Liver (tissue), 3 donors: ENCODE measurements at regions not wholly inside any gene's neighbourhood (a gene's known extent, or its start where the extent isn't known, plus 50 kb on each side); places are given as distances from the start of the nearest gene placed in this dataset.

Experiments used
- FOXA1 ChIP-seq: IDR thresholded peaks from 2 replicates; pipeline ENCODE4 v1.6.1; 2016; ENCODE audit warnings: antibody characterized with exemption
- RXRA ChIP-seq, 2 donors: IDR thresholded peaks; 2 replicates each; pipeline ENCODE4 v1.6.1; 2017 to 2018; ENCODE audit warnings: antibody characterized with exemption in 2 of 2, mild to moderate bottlenecking in 1 of 2
- TF ChIP-seq, protein P1 (sequence below): fragments of 150-350 bp; IDR thresholded peaks from 2 replicates; pipeline ENCODE4 v1.5.1; 2017; ENCODE audit warnings: improper control_type of control experiment, low read depth, low read length; ENCODE audit not compliant: missing input control
- donor health status: healthy.
- donor health status: healthy.

DNA sequence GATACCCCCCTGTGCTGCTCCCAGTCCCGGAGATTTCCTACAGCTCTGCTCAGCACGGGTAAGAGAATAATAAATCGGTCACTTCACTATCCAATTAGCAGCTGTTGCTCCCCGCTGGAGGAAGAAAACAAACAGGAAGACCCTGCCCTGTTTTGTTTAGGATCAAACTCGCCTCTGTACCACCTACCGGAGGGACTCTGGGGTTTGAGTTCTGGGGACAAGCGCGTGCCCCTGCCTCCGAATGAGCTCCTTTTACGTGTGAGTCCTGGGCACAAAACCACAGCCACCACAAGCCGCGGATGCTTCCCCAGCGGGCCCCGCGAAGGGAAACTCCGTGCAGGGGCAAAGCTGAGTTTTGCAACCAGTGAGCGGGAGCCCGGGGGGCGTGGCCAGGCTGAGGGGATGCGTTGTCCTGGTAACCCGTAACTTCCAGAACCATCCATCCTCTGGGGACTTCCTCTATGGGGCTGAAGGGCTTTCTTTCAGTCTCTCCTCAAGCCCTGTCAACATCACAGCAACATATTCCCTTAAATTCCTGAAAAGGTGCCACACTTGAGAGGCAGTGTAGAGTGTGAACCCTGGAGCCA, 315.7 kb upstream of the PROK2 start:
- TF ChIP-seq RXRA (IDR thresholded peaks at IDR 0.05), result no peak
- no peak for TF ChIP-seq FOXA1
- TF ChIP-seq, protein P1, sequence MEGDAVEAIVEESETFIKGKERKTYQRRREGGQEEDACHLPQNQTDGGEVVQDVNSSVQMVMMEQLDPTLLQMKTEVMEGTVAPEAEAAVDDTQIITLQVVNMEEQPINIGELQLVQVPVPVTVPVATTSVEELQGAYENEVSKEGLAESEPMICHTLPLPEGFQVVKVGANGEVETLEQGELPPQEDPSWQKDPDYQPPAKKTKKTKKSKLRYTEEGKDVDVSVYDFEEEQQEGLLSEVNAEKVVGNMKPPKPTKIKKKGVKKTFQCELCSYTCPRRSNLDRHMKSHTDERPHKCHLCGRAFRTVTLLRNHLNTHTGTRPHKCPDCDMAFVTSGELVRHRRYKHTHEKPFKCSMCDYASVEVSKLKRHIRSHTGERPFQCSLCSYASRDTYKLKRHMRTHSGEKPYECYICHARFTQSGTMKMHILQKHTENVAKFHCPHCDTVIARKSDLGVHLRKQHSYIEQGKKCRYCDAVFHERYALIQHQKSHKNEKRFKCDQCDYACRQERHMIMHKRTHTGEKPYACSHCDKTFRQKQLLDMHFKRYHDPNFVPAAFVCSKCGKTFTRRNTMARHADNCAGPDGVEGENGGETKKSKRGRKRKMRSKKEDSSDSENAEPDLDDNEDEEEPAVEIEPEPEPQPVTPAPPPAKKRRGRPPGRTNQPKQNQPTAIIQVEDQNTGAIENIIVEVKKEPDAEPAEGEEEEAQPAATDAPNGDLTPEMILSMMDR, result no peak
